NCI-H1436 treated with DMSO at 0.1 percent for 48 hours (cell line): ENCODE measurements at regions not wholly inside any gene's neighbourhood (a gene's known extent, or its start where the extent isn't known, plus 50 kb on each side); places are given as distances from the start of the nearest gene placed in this dataset.
"Not testable (repeated sequence)": the region's sequence is repeated elsewhere in the genome, so short reads cannot be mapped to it uniquely, and the experiment has no call there.

Source experiments
- DNase-seq: peaks from one replicate; lab custom pipeline; 2025; lab: John Stamatoyannopoulos, UW

- DNase-seq = no peak
These were observed 55.1 kb upstream of the STARD13 start for GRCh38 chr13:33340631-33341030.

- DNase-seq = no peak
These were observed 56.4 kb upstream of the STARD13 start for GRCh38 chr13:33341861-33342452.

DNA sequence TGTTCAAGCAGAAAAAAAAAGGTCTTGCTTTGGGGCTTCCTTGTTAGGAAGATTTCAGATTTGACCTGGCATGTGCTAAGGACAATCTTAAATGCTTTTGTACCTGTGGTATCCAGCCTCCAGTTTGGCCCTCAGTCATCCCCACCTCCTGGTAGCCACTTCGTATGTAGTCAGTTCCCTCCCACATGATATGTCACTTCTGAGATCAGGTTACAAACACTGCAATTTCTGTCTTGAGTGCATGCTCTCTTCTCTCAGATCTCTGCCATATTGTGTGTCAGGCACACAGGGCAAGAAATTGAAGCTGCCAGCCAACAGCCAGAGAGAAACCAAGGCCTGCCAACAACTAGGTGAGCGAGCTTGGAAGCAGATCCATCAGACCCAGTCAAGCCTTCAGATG is 60.3 kb upstream of the STARD13 start:
- DNase-seq = no peak

DNA sequence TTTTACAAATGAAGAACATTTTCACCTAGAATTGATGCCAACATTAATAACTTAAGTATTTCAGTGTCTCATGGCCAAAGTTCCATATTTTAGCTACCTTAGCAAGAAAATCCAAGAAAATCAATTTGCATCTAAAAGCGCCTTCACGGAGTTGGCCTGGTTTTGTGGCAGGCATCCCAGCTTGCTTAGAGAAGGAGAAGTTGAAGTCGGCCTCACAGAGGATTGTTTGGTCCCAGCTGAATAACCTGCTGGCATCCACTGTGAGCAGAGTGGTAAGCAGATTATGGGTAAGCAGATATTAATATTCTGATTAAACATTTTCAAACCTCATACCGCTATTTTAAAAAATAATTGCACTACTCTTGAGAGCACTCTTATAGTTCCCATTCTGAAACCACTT is 62.3 kb upstream of the STARD13 start:
- DNase-seq = no peak

GRCh38 chr13:33348366-33348765 is 62.8 kb upstream of the STARD13 start:
- no peak for DNase-seq

DNA sequence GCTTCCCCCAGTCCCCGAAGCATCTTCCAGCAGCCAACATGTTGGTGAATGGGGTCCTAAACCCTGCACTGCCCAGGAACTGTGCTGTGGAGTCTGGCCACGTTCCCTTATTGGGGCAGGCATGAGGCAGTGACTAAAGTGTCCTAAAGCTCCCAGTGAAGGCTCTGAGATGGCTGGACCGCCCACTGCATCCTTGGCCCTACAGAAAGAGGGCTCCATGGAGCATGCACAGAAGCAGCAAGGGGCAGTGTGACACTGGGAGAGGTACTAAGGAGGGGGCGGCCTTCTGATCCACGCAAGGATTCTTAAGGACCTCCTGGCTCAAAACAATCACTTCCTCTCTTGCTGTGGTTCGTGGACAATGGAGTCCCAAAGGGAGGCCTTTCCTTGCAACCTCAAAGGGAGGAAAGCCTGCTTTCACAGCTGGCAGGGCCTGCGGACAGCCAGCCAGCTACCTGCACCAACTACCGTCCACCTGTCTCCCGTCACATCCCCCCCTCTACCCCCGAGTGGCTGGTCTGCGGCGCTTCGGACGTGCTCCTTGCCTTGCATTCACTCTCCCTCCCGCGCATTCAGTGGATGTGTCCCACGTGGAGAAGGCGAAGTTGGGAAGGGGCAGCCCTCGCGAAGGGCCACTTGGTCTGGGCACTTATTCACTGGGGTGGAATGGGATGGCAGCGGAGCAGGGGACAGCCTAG is 63.9 kb upstream of the STARD13 start:
- DNase-seq = no peak

GRCh38 chr13:33349986-33350826 is 64.7 kb upstream of the STARD13 start:
- no peak for DNase-seq

DNA sequence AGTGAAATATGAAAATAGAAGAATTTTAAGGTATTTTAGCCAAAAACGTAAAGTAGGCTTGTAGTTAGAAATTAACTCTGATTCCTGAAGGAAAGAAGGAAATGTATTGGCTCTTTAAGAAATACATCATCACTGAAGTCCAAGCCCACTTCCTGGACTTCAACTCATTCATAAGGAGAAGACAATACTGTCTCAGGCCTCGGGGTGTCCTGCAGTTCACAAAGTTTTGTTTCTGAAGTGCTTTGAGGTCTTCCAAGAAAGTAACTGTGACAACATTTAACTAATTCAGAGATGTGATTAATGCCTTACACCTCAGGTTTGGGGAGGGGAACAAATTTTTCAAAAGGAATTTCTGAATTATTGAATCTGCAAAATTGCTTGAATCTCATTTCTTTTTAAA is 65.8 kb upstream of the STARD13 start:
- DNase-seq = no peak

- no peak for DNase-seq
These were observed 66.5 kb upstream of the STARD13 start for GRCh38 chr13:33352041-33352440.

GRCh38 chr13:33352526-33352925 is 67.0 kb upstream of the STARD13 start:
- no peak for DNase-seq

DNA sequence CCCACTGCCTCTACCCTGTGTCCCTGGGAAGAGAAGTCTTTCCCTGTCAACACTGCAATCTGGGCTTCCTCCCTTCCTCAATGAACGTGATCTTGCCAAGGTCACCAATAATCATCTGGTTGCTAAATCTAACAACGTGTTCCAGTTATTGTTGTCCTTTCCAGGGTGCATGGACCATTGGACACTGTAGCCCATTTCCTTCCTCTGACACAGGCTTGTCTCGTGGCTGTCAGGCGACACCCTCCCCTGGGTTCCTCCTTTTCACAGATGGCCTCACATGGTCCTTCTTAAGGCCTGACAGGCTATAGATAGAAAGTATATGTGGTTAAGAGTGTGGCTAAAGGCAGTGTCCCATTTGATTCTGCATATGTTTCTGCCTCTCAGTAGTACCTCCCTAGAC is 67.7 kb upstream of the STARD13 start:
- DNase-seq = no peak

GRCh38 chr13:33353646-33354045 is 68.1 kb upstream of the STARD13 start:
- DNase-seq = no peak

GRCh38 chr13:33355201-33355895 is 69.8 kb upstream of the STARD13 start:
- no peak for DNase-seq

DNA sequence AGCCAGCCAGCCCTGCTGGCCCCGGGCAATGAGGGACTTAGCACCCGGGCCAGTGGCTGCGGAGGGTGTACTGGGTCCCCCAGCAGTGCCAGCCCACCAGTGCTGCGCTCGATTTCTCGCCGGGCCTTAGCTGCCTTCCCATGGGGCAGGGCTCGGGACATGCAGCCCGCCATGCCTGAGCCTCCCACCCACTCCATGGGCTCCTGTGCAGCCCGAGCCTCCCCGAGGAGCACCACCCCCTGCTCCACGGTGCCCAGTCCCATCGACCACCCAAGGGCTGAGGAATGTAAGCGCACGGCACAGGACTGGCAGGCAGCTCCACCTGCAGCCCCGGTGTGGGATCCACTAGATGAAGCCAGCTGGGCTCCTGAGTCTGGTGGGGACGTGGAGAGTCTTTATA is 72.5 kb upstream of the STARD13 start:
- not testable (repeated sequence) for DNase-seq

GRCh38 chr13:33362986-33363727 is 77.6 kb upstream of the STARD13 start:
- no peak for DNase-seq

DNA sequence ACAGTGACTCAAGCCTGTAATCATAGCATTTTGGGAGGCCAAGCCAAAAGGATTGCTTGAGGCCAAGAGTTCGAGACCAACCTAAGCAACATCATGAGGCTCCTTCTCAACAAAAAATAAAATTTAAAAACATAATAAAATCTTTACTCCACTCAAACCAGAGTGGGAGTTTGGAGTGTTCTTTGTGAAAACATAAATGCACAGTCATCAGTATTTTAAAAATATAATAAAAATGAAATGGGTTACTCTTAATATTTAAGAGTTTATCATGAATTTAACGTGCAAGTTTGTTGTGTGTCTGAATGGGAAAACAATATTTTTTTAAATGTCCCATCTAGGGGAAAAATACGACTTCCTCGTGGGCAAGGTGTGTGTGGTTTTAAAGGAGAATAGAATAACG is 78.6 kb upstream of the STARD13 start:
- DNase-seq = no peak

- no peak for DNase-seq
These were observed 81.0 kb upstream of the STARD13 start for GRCh38 chr13:33366469-33367062.

DNA sequence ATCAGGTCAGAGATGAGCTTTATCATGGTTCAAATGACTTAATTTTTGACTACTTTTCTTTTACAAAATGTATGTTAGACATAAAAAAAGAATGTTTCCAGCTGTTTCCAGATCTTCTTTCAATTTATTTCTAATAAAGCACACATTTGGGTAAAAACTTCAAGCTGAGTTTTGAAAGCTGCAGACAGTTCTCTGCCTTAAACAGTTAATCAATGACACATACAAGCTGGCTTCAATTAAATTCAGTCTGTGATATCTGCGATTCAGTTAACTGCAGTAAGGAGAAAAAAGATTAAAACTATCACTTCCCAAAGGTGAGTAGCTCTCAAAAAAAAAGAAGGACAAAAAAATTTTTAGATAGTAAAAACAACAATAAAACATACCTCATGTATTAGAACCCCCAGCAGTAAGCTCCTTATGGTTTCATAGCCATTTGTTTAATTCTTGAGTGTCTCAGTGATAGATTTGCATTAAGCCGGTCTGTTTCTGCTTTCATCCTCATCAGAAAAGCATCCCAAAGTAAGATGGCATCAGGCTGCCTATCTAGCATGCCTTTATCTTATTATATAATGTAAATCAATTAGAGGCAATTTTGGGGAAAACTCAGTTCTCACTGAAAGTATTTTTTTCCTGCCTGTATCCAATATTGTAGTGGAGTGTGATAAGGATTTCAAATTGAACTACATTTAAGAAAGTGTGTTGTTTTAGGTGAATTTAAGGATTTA is 81.8 kb upstream of the STARD13 start:
- no peak for DNase-seq

- DNase-seq = no peak
These were observed 82.4 kb upstream of the STARD13 start for GRCh38 chr13:33367926-33368325.

GRCh38 chr13:33369073-33369472 is 83.5 kb upstream of the STARD13 start:
- no peak for DNase-seq
